VCaP (cell line): ENCODE measurements at regions not wholly inside any gene's neighbourhood (a gene's known extent, or its start where the extent isn't known, plus 50 kb on each side); places are given as distances from the start of the nearest gene placed in this dataset.
"Not testable (repeated sequence)": the region's sequence is repeated elsewhere in the genome, so short reads cannot be mapped to it uniquely, and the experiment has no call there.

Experiments used
- H3K27ac ChIP-seq: fragments of 450-650 bp; 2 replicates; pipeline ENCODE4 v1.5.1; 2017
- CTCF ChIP-seq: fragments of 450-650 bp; conservative IDR thresholded peaks from 2 replicates; pipeline ENCODE4 v1.5.1; 2017; ENCODE audit warnings: mild to moderate bottlenecking, moderate library complexity

- no peak overlapping the region for H3K27ac ChIP-seq
- no peak for TF ChIP-seq CTCF
Observed at GRCh38 chr13:111629926-111630325, 309.5 kb downstream of the TEX29 start.

GRCh38 chr13:111630406-111630805 is 310.0 kb downstream of the TEX29 start:
- H3K27ac ChIP-seq = no peak overlapping the region
- TF ChIP-seq CTCF = no peak

- not testable (repeated sequence) for H3K27ac ChIP-seq
Observed at GRCh38 chr13:111631271-111631670, 310.8 kb downstream of the TEX29 start.

- H3K27ac ChIP-seq = peak overlapping the region; percentile 84
Observed at GRCh38 chr13:111632906-111633305, 312.5 kb downstream of the TEX29 start.

DNA sequence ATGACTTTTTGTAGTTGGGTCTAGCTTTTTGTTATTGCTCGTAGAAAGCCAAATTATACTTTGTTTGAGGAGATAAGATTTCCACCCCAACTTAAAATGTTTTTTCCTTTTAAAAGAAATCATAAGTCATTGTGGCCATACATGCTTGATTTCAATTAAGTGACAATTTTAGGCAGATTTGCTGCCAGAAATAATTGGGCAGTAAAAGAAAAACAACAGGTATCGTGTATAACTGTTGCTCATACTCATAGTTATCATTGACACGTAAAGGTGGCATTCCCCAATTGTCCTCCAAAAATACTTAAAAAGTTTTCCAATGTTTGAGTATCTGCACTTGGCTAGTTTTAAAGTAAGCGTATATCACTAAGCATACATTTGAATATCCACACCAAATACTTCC is 313.0 kb downstream of the TEX29 start:
- H3K27ac ChIP-seq = peak overlapping the region; percentile 84
- TF ChIP-seq CTCF = no peak

More at GRCh38 chr13:111632906-111633305, 312.5 kb downstream of the TEX29 start:
- no peak for TF ChIP-seq CTCF

DNA sequence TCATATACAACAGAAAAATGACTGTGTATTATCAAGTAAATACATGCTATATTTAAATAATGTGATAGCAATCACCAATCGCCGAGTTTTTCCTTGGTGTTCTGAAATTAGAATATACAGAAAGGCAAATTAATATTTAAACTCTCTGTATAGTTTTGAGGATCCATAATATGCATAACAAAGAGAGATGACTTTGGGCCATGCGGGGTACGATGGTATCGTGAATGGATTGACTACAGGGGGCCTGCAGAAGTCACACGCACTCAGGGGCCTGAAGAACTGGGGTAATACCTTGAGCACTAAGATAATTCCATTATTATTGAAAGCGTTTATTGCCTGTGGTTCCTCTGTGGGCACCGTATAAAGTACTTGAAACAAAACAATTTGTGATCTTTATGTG is 314.0 kb downstream of the TEX29 start:
- no peak for TF ChIP-seq CTCF
- H3K27ac ChIP-seq = peak overlapping the region; percentile 84

DNA sequence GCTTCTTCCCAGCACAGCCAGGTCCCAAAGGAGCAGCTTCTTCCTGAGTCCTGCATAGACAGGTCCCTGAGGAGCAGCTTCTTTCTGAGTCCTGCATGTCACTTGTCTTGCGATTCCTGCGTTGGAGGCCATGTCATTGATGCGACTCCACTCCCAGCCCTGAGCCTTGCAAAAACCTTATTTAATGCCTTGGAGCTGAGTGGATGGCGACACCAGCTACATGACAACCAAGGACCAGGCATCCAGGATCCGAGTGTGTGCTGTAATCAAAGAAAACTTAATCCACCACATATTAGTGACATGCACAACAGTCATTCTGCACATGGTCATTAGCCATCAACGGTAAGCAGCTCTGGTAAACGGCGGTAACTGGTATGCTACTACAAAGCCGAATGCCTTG is 315.8 kb downstream of the TEX29 start:
- TF ChIP-seq CTCF = no peak
- no peak overlapping the region for H3K27ac ChIP-seq

- H3K27ac ChIP-seq = no peak overlapping the region
Observed at GRCh38 chr13:111636804-111637203, 316.4 kb downstream of the TEX29 start.

More at GRCh38 chr13:111636804-111637203, 316.4 kb downstream of the TEX29 start:
- no peak for TF ChIP-seq CTCF
